ENCODE measurements at regions not wholly inside any gene's neighbourhood (a gene's known extent, or its start where the extent isn't known, plus 50 kb on each side); places are given as distances from the start of the nearest gene placed in this dataset.

DNA sequence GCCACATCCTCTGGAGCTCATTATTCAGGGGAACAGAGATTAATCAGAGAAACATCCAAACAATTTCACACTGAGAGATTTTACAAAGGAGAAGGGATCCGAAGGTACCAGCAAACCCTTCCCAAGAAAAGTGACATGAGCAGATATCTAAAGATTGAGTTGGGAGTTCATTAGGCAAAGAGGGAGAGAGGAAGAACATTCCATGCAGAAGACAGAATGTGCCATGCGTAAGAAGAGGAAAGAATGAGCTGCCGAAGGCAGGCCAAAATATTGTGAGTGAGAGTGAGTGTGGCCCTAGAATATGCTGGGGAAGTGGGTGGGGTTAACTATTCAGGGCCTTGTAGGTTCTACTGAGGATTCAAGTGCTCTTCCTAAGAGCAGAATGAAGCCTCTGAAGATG, 50.0 kb upstream of the LYVE1 start:
- no peak for DNase-seq

Data from activated CD8-positive, alpha-beta memory T cell treated with anti-CD3 and anti-CD28 coated beads for 24 hours (primary cell).